Left lung (tissue), 4 donors: ENCODE measurements at regions not wholly inside any gene's neighbourhood (a gene's known extent, or its start where the extent isn't known, plus 50 kb on each side); places are given as distances from the start of the nearest gene placed in this dataset.
"Not testable (repeated sequence)": the region's sequence is repeated elsewhere in the genome, so short reads cannot be mapped to it uniquely, and the experiment has no call there.

Experiments
- ATAC-seq: fragments of 200-7000 bp; cut with Tn5 transposase; one replicate; pipeline ENCODE4 v1.9.1; 2020; ENCODE audit warnings: moderate library complexity
- DNase-seq, 4 donors: peaks; one replicate each; pipeline ENCODE4 v3.0.0-alpha.2; 2013 to 2020
- H3K27ac ChIP-seq, 2 donors: fragments of 200-600 bp; sonication (generic) in 1 of 2; one replicate each; pipeline versions ENCODE4 v1.5.0 to v1.8.0; 2020 to 2021
- H3K27me3 ChIP-seq, 2 donors: fragments of 200-600 bp; sonication (generic) in 1 of 2; one replicate each; pipeline versions ENCODE4 v1.5.0 to v1.8.0; 2020 to 2021
- H3K36me3 ChIP-seq, 2 donors: fragments of 200-600 bp; sonication (generic) in 1 of 2; one replicate each; pipeline versions ENCODE4 v1.5.0 to v1.8.0; 2020 to 2021
- H3K4me1 ChIP-seq, 2 donors: fragments of 200-600 bp; one replicate each; pipeline ENCODE4 v1.8.0; 2021
- H3K4me3 ChIP-seq, 2 donors: fragments of 200-600 bp; sonication (generic) in 1 of 2; one replicate each; pipeline versions ENCODE4 v1.5.0 to v1.8.0; 2020 to 2021; ENCODE audit warnings: mild to moderate bottlenecking in 1 of 2
- H3K9me3 ChIP-seq, 2 donors: fragments of 200-600 bp; sonication (generic) in 1 of 2; one replicate each; pipeline versions ENCODE4 v1.5.0 to v1.8.0; 2020 to 2021
- intact Hi-C, 2 donors: fragments of 100-400 bp; cut with DNase I; formaldehyde crosslinking; loops; one replicate each; pipeline versions ENCODE4 v1.11.2 to v1.14.2; 2022
- TF ChIP-seq, protein P1 (sequence below), 2 donors: fragments of 200-600 bp; sonication (generic) in 1 of 2; IDR thresholded peaks; one replicate each; pipeline versions ENCODE4 v1.5.0 to v1.8.0; 2021; ENCODE audit warnings: antibody characterized with exemption in 2 of 2
- donor health status: DM: no; HTN: yes; CAD: no.
- donor health status: DM: no; HTN: no; CAD: no.

DNA sequence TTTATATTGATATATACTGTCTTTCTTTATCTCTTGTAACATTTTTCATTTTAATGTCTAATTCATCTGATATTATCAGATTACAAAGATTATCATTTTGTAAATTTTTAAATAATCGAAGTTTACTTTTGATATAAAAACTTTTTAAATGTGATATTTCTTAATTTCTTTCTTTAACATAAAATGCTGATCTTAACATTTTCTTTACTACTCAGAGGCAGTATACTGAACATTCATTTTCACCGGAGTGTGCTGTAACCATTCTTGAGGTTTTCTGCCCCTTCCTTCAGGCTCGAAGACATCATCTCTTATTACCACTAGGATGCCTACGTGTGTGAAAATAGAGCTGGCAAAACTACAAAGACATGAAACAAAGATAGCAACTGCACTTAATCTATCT lies 186.9 kb downstream of the DIO2 start:
- Histone ChIP-seq H3K27ac (no peak overlapping the region), H3K27me3 (no peaks in the 10 kb centered on the region), H3K36me3 (no peaks in the 10 kb centered on the region), H3K4me3 (no peak overlapping the region), H3K4me1 (no peaks in the 10 kb centered on the region), H3K9me3 (peaks cover 0 to 12% of the 10 kb centered on the region in 2 donors)
- intact Hi-C loops: no loop called here
- TF ChIP-seq, protein P1, sequence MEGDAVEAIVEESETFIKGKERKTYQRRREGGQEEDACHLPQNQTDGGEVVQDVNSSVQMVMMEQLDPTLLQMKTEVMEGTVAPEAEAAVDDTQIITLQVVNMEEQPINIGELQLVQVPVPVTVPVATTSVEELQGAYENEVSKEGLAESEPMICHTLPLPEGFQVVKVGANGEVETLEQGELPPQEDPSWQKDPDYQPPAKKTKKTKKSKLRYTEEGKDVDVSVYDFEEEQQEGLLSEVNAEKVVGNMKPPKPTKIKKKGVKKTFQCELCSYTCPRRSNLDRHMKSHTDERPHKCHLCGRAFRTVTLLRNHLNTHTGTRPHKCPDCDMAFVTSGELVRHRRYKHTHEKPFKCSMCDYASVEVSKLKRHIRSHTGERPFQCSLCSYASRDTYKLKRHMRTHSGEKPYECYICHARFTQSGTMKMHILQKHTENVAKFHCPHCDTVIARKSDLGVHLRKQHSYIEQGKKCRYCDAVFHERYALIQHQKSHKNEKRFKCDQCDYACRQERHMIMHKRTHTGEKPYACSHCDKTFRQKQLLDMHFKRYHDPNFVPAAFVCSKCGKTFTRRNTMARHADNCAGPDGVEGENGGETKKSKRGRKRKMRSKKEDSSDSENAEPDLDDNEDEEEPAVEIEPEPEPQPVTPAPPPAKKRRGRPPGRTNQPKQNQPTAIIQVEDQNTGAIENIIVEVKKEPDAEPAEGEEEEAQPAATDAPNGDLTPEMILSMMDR (IDR thresholded peaks at IDR 0.05): no peak
- ATAC-seq (no peak), DNase-seq (no peak)

DNA sequence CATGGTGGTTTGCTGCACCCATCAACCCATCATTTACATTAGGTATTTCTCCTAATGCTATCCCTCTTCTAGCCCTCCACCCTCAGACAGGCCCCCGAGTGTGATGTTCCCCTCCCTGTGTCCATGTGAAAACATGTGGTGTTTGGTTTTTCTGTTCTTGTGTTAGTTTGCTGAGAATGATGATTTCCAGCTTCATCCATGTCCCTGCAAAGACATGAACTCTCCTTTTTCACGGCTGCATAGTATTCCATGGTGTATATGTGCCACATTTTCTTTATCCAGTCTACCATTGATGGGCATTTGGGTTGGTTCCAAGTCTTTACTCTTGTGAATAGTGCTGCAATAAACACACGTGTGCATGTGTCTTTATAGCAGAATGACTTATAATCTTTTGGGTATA lies 192.8 kb downstream of the DIO2 start:
- intact Hi-C loops, ATAC-seq, H3K9me3 ChIP-seq, DNase-seq, H3K27ac ChIP-seq, H3K4me3 ChIP-seq, H3K27me3 ChIP-seq, H3K36me3 ChIP-seq, H3K4me1 ChIP-seq: not testable (repeated sequence)

DNA sequence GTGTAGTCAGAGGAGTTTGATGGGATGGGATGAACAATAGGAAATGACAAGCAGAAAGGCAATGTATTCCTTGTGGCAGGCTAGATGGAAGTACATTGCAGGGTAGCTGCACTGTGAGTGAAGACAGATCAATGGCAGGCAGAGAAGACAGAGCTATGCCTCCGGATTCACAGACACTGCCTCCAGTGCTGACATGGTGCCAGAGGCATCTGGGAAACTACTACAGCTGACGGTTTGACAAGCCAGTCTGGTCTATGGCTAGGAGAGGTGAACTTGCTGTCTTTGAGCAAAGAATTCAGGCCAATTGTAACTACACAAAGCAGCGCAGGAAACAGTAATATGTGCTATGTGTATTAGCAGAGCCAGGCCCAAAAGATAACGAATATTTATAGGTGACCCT lies 193.5 kb downstream of the DIO2 start:
- H3K9me3 ChIP-seq: peaks cover 0 to 3% of the 10 kb centered on the region in 2 donors
- TF ChIP-seq, protein P1 (IDR thresholded peaks at IDR 0.05): no peak
- ATAC-seq (no peak), DNase-seq (no peak)
- H3K27me3 ChIP-seq: no peaks in the 10 kb centered on the region
- H3K27ac ChIP-seq: no peak overlapping the region
- intact Hi-C loops: no loop called here
- H3K36me3 ChIP-seq: no peaks in the 10 kb centered on the region
- H3K4me3 ChIP-seq: no peak overlapping the region
- H3K4me1 ChIP-seq: no peaks in the 10 kb centered on the region

DNA sequence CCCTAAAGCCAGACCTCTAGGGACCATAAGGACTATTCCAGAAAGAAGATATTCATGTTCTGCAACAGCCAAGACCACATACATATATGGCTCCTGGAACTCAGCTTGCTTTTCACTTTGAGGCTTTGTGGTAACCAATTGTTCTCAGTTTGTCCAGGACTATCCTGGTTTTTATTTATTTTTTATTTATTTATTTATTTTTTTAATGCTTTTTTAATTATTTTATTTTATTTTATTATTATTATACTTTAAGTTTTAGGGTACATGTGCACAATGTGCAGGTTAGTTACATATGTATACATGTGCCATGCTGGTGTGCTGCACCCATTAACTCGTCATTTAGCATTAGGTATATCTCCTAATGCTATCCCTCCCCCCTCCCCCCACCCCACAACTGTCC lies 201.1 kb downstream of the DIO2 start:
- H3K36me3 ChIP-seq, H3K4me3 ChIP-seq, H3K9me3 ChIP-seq, DNase-seq, ATAC-seq, H3K27me3 ChIP-seq, H3K27ac ChIP-seq, H3K4me1 ChIP-seq, intact Hi-C loops: not testable (repeated sequence)

DNA sequence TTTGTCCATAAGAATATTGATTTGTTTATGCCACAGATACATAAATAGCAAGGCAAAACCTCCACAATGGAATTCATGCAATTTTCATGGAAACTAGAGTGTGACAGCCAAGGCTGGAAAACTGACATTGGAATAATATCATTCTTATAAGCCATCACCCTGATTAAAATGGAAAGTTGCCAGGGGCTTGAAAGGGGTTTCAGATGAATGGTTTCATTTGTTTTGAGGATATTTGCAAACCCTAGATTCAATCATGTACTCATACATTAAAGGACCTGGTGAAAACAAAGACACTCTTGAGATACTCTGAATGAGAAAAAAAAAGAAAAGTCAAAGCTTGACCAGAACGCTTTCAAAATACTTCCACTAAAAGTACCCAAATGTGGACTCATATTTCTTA lies 205.7 kb downstream of the DIO2 start:
- Histone ChIP-seq H3K4me1 (no peaks in the 10 kb centered on the region), H3K36me3 (no peaks in the 10 kb centered on the region), H3K4me3 (no peak overlapping the region), H3K9me3 (no peaks in the 10 kb centered on the region), H3K27me3 (no peaks in the 10 kb centered on the region), H3K27ac (no peak overlapping the region)
- DNase-seq (no peak), ATAC-seq (no peak)
- TF ChIP-seq, protein P1 (IDR thresholded peaks at IDR 0.05): no peak
- intact Hi-C loops: no loop called here

DNA sequence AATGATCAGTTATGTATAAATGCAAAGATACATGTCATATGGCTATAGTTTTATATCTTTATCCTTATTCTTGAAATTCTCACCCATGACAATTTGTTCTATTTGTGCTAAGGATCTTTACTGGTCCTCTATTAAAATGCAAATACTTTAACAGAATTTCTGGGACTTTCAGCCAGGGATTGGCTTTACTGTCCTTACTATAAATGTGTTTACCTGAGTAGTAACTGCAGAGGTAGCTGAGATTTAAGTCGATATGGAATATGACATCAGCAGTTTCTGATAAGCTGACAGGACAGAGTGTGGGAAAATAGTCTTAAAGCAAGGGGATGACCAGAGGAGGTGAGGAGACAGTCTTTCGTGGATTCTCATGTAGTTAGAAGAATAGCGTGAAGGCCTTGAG lies 206.4 kb downstream of the DIO2 start:
- no peak overlapping the region for H3K4me3 ChIP-seq
- no peaks in the 10 kb centered on the region for H3K4me1 ChIP-seq
- no peak overlapping the region for H3K27ac ChIP-seq
- intact Hi-C loops: no loop called here
- DNase-seq: no peak
- TF ChIP-seq, protein P1 (IDR thresholded peaks at IDR 0.05): no peak
- no peak for ATAC-seq
- peaks cover 0 to 5% of the 10 kb centered on the region in 2 donors for H3K9me3 ChIP-seq
- no peaks in the 10 kb centered on the region for H3K27me3 ChIP-seq
- H3K36me3 ChIP-seq: no peaks in the 10 kb centered on the region
